NK-92 (cell line): ENCODE measurements at regions not wholly inside any gene's neighbourhood (a gene's known extent, or its start where the extent isn't known, plus 50 kb on each side); places are given as distances from the start of the nearest gene placed in this dataset.
"Not testable (repeated sequence)": the region's sequence is repeated elsewhere in the genome, so short reads cannot be mapped to it uniquely, and the experiment has no call there.

ENCODE experiments used
- DNase-seq: peaks from one replicate; lab custom pipeline; 2025; ENCODE audit not compliant: unreplicated experiment; lab: John Stamatoyannopoulos, UW

- DNase-seq, result no peak
Observed at GRCh38 chr7:67463983-67464382, 467.4 kb downstream of the TYW1 start.

GRCh38 chr7:67466109-67466508 lies 469.5 kb downstream of the TYW1 start:
- DNase-seq, result no peak

- no peak for DNase-seq
Observed at GRCh38 chr7:67470256-67470751, 473.7 kb downstream of the TYW1 start.

- no peak for DNase-seq
Observed at GRCh38 chr7:67475293-67475692, 478.7 kb downstream of the TYW1 start.

- DNase-seq, result no peak
Observed at GRCh38 chr7:67478066-67478465, 481.4 kb downstream of the TYW1 start.

GRCh38 chr7:67484244-67484751 lies 487.7 kb downstream of the TYW1 start:
- no peak for DNase-seq

GRCh38 chr7:67486401-67486800 lies 489.8 kb downstream of the TYW1 start:
- no peak for DNase-seq

- DNase-seq, result no peak
Observed at GRCh38 chr7:67487316-67487715, 490.7 kb downstream of the TYW1 start.

- no peak for DNase-seq
Observed at GRCh38 chr7:67489881-67490280, 493.2 kb downstream of the TYW1 start.

GRCh38 chr7:67493366-67493765 lies 496.7 kb downstream of the TYW1 start:
- DNase-seq, result no peak

GRCh38 chr7:67496589-67496988 lies 500.0 kb downstream of the TYW1 start:
- no peak for DNase-seq

- not testable (repeated sequence) for DNase-seq
Observed at GRCh38 chr7:67497914-67498313, 501.3 kb downstream of the TYW1 start.

- DNase-seq, result no peak
Observed at GRCh38 chr7:67502929-67503328, 506.3 kb downstream of the TYW1 start.

GRCh38 chr7:67505449-67505848 lies 508.8 kb downstream of the TYW1 start:
- DNase-seq, result no peak

GRCh38 chr7:67512481-67512880 lies 515.8 kb downstream of the TYW1 start:
- no peak for DNase-seq

GRCh38 chr7:67518580-67518979 lies 521.9 kb downstream of the TYW1 start:
- no peak for DNase-seq

- no peak for DNase-seq
Observed at GRCh38 chr7:67519171-67519570, 522.5 kb downstream of the TYW1 start.

GRCh38 chr7:67522504-67522903 lies 525.9 kb downstream of the TYW1 start:
- DNase-seq, result no peak

GRCh38 chr7:67523713-67524112 lies 527.1 kb downstream of the TYW1 start:
- DNase-seq, result no peak

- DNase-seq, result no peak
Observed at GRCh38 chr7:67525588-67525987, 529.0 kb downstream of the TYW1 start.

GRCh38 chr7:67535241-67535989 lies 538.8 kb downstream of the TYW1 start:
- no peak for DNase-seq

GRCh38 chr7:67542916-67543315 lies 546.3 kb downstream of the TYW1 start:
- no peak for DNase-seq
